WTC11 (cell line): ENCODE measurements at regions not wholly inside any gene's neighbourhood (a gene's known extent, or its start where the extent isn't known, plus 50 kb on each side); places are given as distances from the start of the nearest gene placed in this dataset.

ENCODE experiments used
- ATAC-seq: fragments of 200-7000 bp; cut with Tn5 transposase; 2 replicates; pipeline ENCODE4 v1.10.0; 2021; ENCODE audit warnings: mild to moderate bottlenecking, moderate library complexity
- CTCF ChIA-PET: fragments of 300-600 bp; sonication (Branson Sonifier 250); formaldehyde crosslinking; loops from one replicate; lab custom pipeline; 2021; ENCODE audit warnings: antibody characterized with exemption; lab: Charles Lee
- POLR2A ChIA-PET: fragments of 350-600 bp; sonication (Branson Sonifier 250); formaldehyde crosslinking; loops from one replicate; lab custom pipeline; 2021; ENCODE audit warnings: antibody characterized with exemption; lab: Charles Lee
- DNase-seq: peaks from one replicate; pipeline ENCODE4 v3.0.0; 2021; ENCODE audit warnings: low spot score
- H3K27ac Mint-ChIP-seq: 2 replicates; pipeline ENCODE4 v1.8.0; 2021; ENCODE audit warnings: mixed read lengths
- H3K27me3 Mint-ChIP-seq: 2 replicates; pipeline ENCODE4 v1.8.0; 2021; ENCODE audit warnings: low read depth, mild to moderate bottlenecking, moderate library complexity, mixed read lengths
- H3K36me3 Mint-ChIP-seq: 2 replicates; pipeline ENCODE4 v1.8.0; 2021; ENCODE audit warnings: mixed read lengths
- H3K4me1 Mint-ChIP-seq: 2 replicates; pipeline ENCODE4 v1.8.0; 2022; ENCODE audit warnings: mixed read lengths
- H3K4me3 Mint-ChIP-seq: 2 replicates; pipeline ENCODE4 v1.8.0; 2021; ENCODE audit warnings: mild to moderate bottlenecking, moderate library complexity, mixed read lengths
- H3K9me3 Mint-ChIP-seq: 2 replicates; pipeline ENCODE4 v1.8.0; 2021; ENCODE audit warnings: mixed read lengths
- FOXK1 ChIP-seq: sonication (generic); formaldehyde crosslinking; IDR thresholded peaks from 2 replicates; pipeline ENCODE4 v1.8.0; 2022; ENCODE audit warnings: mild to moderate bottlenecking, moderate library complexity, missing genetic modification reagents
- GRHL2 ChIP-seq: fragments of 250-450 bp; sonication (Bioruptor Pico); IDR thresholded peaks from 2 replicates; pipeline ENCODE4 v1.8.0; 2022; ENCODE audit warnings: mild to moderate bottlenecking, moderate library complexity; ENCODE audit not compliant: insufficient replicate concordance, severe bottlenecking
- JUN ChIP-seq: sonication (generic); formaldehyde crosslinking; IDR thresholded peaks from 2 replicates; pipeline ENCODE4 v1.8.0; 2023; ENCODE audit warnings: mild to moderate bottlenecking, missing genetic modification reagents
- KAT7 ChIP-seq: sonication (generic); formaldehyde crosslinking; IDR thresholded peaks from 2 replicates; pipeline ENCODE4 v1.8.1; 2023; ENCODE audit warnings: missing genetic modification reagents, mild to moderate bottlenecking, borderline replicate concordance
- MAX ChIP-seq: sonication (generic); formaldehyde crosslinking; IDR thresholded peaks from 2 replicates; pipeline ENCODE4 v1.8.0; 2022; ENCODE audit warnings: mild to moderate bottlenecking, missing genetic modification reagents
- MXD4 ChIP-seq: fragments of 250-450 bp; sonication (Bioruptor Pico); IDR thresholded peaks from 2 replicates; pipeline ENCODE4 v1.8.0; 2021; ENCODE audit warnings: mild to moderate bottlenecking, moderate library complexity, borderline replicate concordance
- NR3C1 ChIP-seq: sonication (generic); formaldehyde crosslinking; conservative IDR thresholded peaks from 2 replicates; pipeline ENCODE4 v1.8.1; 2023; ENCODE audit warnings: low read depth, mild to moderate bottlenecking, missing genetic modification reagents
- PRDM15 ChIP-seq: sonication (generic); formaldehyde crosslinking; IDR thresholded peaks from 2 replicates; pipeline ENCODE4 v1.8.0; 2022; ENCODE audit warnings: missing genetic modification reagents
- PRRX2 ChIP-seq: fragments of 250-450 bp; sonication (Bioruptor Pico); IDR thresholded peaks from 2 replicates; pipeline ENCODE4 v1.8.0; 2021; ENCODE audit warnings: mild to moderate bottlenecking
- SOX15 ChIP-seq: fragments of 250-450 bp; sonication (Bioruptor Pico); IDR thresholded peaks from 2 replicates; pipeline ENCODE4 v1.9.0; 2021; ENCODE audit warnings: mild to moderate bottlenecking
- TEAD1 ChIP-seq: sonication (generic); formaldehyde crosslinking; IDR thresholded peaks from 2 replicates; pipeline ENCODE4 v1.8.0; 2022; ENCODE audit warnings: mild to moderate bottlenecking, missing genetic modification reagents
- TP53 ChIP-seq: sonication (generic); formaldehyde crosslinking; IDR thresholded peaks from 2 replicates; pipeline ENCODE4 v1.8.1; 2023; ENCODE audit warnings: mild to moderate bottlenecking, missing genetic modification reagents
- ZBTB43 ChIP-seq: sonication (generic); formaldehyde crosslinking; IDR thresholded peaks from 2 replicates; pipeline ENCODE4 v1.8.1; 2023; ENCODE audit warnings: mild to moderate bottlenecking, missing genetic modification reagents
- ZNF219 ChIP-seq: sonication (generic); formaldehyde crosslinking; IDR thresholded peaks from 2 replicates; pipeline ENCODE4 v1.8.0; 2023; ENCODE audit warnings: missing genetic modification reagents, mild to moderate bottlenecking, borderline replicate concordance
- ZNF281 ChIP-seq: sonication (generic); formaldehyde crosslinking; IDR thresholded peaks from 2 replicates; pipeline ENCODE4 v1.8.0; 2023; ENCODE audit warnings: mild to moderate bottlenecking, missing genetic modification reagents
- TF ChIP-seq, protein P1 (sequence below): sonication (generic); formaldehyde crosslinking; IDR thresholded peaks from 2 replicates; pipeline ENCODE4 v1.8.1; 2022; ENCODE audit warnings: low read depth, mild to moderate bottlenecking, moderate library complexity, missing genetic modification reagents, borderline replicate concordance
- TF ChIP-seq, protein P2 (sequence below): sonication (generic); formaldehyde crosslinking; IDR thresholded peaks from 2 replicates; pipeline ENCODE4 v1.8.1; 2023; ENCODE audit warnings: mild to moderate bottlenecking, missing genetic modification reagents, moderate library complexity

DNA sequence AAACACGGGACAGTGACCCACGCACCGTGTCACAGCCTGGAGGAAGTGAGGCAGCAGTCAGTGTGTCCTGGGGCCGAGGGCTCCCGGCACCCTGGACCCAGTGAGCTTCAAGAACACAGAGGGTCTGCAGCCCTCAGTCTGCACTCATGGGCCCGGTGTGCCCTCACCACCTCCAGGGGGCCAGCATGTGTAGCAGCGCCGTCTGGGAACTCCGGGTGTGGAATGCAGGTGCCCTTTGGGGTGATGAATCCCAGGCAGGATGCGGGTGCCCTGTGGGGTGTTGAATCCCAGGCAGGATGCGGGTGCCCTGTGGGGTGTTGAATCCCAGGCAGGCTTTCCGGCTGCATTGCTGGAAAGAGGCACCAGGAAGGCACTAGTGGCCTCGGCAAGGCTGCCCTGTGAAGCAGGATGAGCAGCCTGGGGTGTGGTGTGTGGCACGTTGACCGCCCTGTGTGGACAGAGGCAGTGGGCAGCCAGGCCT, 1399.9 kb downstream of the BRD1 start:
- H3K27me3 Mint-ChIP-seq, result no peaks in the 10 kb centered on the region

DNA sequence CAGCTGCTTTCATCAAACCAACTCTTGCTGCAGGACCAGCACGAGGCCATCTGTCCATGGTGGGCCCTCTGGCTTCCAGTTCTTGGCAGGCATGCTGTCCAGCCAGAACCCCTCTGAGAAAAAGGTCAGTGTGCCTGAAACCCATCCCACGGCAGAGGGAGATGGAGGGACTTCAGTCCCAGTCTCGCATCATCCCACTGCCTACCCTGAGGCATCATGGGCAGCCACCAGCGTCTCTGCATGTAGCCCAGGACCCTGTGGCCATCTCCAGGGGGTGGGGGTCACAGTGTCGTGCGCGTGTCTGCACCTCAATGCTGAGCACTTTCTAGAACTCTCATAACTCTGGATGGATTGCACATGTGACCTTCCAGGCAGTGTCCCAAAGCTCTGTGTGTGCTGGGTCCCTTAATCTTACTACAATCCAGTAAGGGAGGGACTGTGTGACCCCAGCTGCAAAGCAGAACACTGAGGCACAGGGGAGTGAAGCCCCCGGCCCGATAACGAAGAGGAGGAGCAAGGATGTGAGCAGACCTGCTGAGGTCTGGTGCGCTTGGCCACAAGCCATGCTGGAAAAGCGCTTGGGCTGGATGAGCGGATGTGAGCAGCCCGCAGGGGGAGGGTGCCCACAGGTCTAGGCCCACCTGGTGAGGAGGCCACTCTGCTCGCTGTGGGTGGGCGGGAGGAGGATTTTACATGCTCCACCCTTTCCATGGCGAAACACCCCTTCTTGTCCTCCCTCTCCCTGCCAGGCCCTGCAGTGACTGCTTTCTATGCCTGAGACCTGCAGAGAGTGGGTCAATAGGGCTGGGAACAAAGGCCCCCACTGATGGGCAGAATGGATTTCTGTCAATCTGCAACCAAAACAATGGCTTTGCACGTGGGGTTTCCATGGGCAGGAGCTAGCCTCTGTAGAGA, 1401.0 kb downstream of the BRD1 start:
- CTCF ChIA-PET, result no interaction called here
- Mint-ChIP-seq H3K27ac (no peak overlapping the region), H3K36me3 (no peaks in the 10 kb centered on the region), H3K9me3 (no peaks in the 10 kb centered on the region), H3K4me3 (no peak overlapping the region), H3K4me1 (peaks cover 8% of the 10 kb centered on the region), H3K27me3 (no peaks in the 10 kb centered on the region)
- ATAC-seq (no peak), DNase-seq (no peak)
- POLR2A ChIA-PET, result no interaction called here
- TF ChIP-seq JUN (CRISPR knock-in tag) (no peak), GRHL2 (CRISPR knock-in tag) (no peak), FOXK1 (CRISPR knock-in tag) (no peak), NR3C1 (CRISPR knock-in tag) (no peak), ZNF219 (no peak), SOX15 (CRISPR knock-in tag) (no peak), MXD4 (CRISPR knock-in tag) (no peak), MAX (CRISPR knock-in tag) (no peak), PRDM15 (CRISPR knock-in tag) (no peak), TP53 (CRISPR knock-in tag) (no peak), PRRX2 (no peak), TEAD1 (CRISPR knock-in tag) (no peak), KAT7 (CRISPR knock-in tag) (no peak)

More for the DNA sequence above, 1399.9 kb downstream of the BRD1 start:
- Mint-ChIP-seq H3K4me1 (peaks cover 8% of the 10 kb centered on the region), H3K36me3 (no peaks in the 10 kb centered on the region), H3K27ac (no peak overlapping the region), H3K9me3 (no peaks in the 10 kb centered on the region)
- CTCF ChIA-PET, result no interaction called here
- no peak for ATAC-seq
- TF ChIP-seq, protein P1, sequence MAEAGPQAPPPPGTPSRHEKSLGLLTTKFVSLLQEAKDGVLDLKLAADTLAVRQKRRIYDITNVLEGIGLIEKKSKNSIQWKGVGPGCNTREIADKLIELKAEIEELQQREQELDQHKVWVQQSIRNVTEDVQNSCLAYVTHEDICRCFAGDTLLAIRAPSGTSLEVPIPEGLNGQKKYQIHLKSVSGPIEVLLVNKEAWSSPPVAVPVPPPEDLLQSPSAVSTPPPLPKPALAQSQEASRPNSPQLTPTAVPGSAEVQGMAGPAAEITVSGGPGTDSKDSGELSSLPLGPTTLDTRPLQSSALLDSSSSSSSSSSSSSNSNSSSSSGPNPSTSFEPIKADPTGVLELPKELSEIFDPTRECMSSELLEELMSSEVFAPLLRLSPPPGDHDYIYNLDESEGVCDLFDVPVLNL, result no peak
- TF ChIP-seq ZNF281 (CRISPR knock-in tag), result no peak
- TF ChIP-seq MXD4 (CRISPR knock-in tag), result no peak
- no peak for TF ChIP-seq ZBTB43 (CRISPR knock-in tag)
- TF ChIP-seq, protein P2, sequence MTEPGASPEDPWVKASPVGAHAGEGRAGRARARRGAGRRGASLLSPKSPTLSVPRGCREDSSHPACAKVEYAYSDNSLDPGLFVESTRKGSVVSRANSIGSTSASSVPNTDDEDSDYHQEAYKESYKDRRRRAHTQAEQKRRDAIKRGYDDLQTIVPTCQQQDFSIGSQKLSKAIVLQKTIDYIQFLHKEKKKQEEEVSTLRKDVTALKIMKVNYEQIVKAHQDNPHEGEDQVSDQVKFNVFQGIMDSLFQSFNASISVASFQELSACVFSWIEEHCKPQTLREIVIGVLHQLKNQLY, result no peak
- TF ChIP-seq, all 79 proteins: peak for 0
- POLR2A ChIA-PET, result no interaction called here
- no peak for DNase-seq
- no peak overlapping the region for H3K4me3 Mint-ChIP-seq
